HCT116 (cell line): ENCODE measurements at regions not wholly inside any gene's neighbourhood (a gene's known extent, or its start where the extent isn't known, plus 50 kb on each side); places are given as distances from the start of the nearest gene placed in this dataset.

Experiments used
- ATAC-seq: fragments of 200-7000 bp; cut with Tn5 transposase; 2 replicates; pipeline ENCODE4 v1.9.1; 2020; ENCODE audit warnings: mild to moderate bottlenecking, moderate library complexity
- BruUV-seq: library from RNA; stranded (reverse); fragments of 400-500 nt; replicated peaks from 2 replicates; lab custom pipeline; 2021; lab: Mats Ljungman, UMichigan
- CTCF ChIA-PET: fragments of 300-600 bp; sonication (Branson Sonifier 250); formaldehyde crosslinking; loops from one replicate; lab custom pipeline; 2021; ENCODE audit warnings: antibody characterized with exemption; lab: Charles Lee
- POLR2A ChIA-PET: fragments of 300-600, 350-600 bp; sonication (Branson Sonifier 250); formaldehyde crosslinking; loops from one replicate; lab custom pipeline; 2021; ENCODE audit warnings: antibody characterized with exemption; lab: Charles Lee
- RAD21 ChIA-PET, 2 experiments: fragments of 300-600 bp; sonication (Branson Sonifier 250); formaldehyde crosslinking; loops; one replicate each; lab custom pipeline; 2023; ENCODE audit warnings: low total read pairs in 2 of 2; ENCODE audit not compliant: uncharacterized antibody in 2 of 2, unreplicated experiment in 2 of 2, low non-redundant PET in 1 of 2; lab: Charles Lee
- DNase-seq: peaks from one replicate; pipeline ENCODE4 v3.0.0-alpha.2; 2010; ENCODE audit warnings: low read depth, low spot score
- H2AFZ ChIP-seq: fragments of 200-600 bp; shearing (Covaris generic), sonication (generic); 2 replicates; pipeline ENCODE4 v1.6.1; 2017; ENCODE audit warnings: low read depth, mixed run types, mixed read lengths, antibody characterized with exemption, low read length; ENCODE audit not compliant: poor library complexity, severe bottlenecking
- H3K27ac ChIP-seq: 2 replicates; pipeline ENCODE4 v1.5.1; 2012; ENCODE audit warnings: low read depth, low read length
- H3K27me3 ChIP-seq: fragments of 200-600 bp; sonication (generic); 2 replicates; pipeline ENCODE4 v1.6.1; 2016; ENCODE audit warnings: mixed run types, low read length, mixed read lengths; ENCODE audit not compliant: insufficient read depth
- H3K36me3 ChIP-seq, 2 experiments: fragments of 200-500 bp in 1 of 2; fragments of 200-600 bp in 1 of 2; sonication (Bioruptor generic) in 1 of 2; sonication (generic) in 1 of 2; 2 replicates each; pipeline versions ENCODE4 v1.5.1 to v1.6.1; 2014 to 2016; ENCODE audit warnings: low read length in 2 of 2, inconsistent platforms in 1 of 2, mixed read lengths in 1 of 2, mixed run types in 1 of 2; ENCODE audit not compliant: insufficient read depth in 2 of 2, control insufficient read depth in 1 of 2
- H3K4me1 ChIP-seq, 2 experiments: fragments of 200-600 bp in 1 of 2; sonication (generic) in 1 of 2; 2 replicates each; pipeline versions ENCODE4 v1.5.1 to v1.6.1; 2012 to 2017; ENCODE audit warnings: low read length in 2 of 2, inconsistent platforms in 1 of 2, mild to moderate bottlenecking in 1 of 2, mixed read lengths in 1 of 2, mixed run types in 1 of 2, moderate library complexity in 1 of 2; ENCODE audit not compliant: insufficient read depth in 2 of 2, control insufficient read depth in 1 of 2
- H3K4me2 ChIP-seq: fragments of 200-600 bp; sonication (generic); 2 replicates; pipeline ENCODE4 v1.6.1; 2017; ENCODE audit warnings: mixed run types, low read length, mixed read lengths
- H3K4me3 ChIP-seq, 2 experiments: fragments of 200-600 bp in 1 of 2; sonication (generic) in 1 of 2; replicated peaks in 1 of 2; 2 replicates each; pipeline ENCODE4 v1.5.1; 2011 to 2016; ENCODE audit warnings: low read length in 2 of 2, control low read depth in 1 of 2, low read depth in 1 of 2, mild to moderate bottlenecking in 1 of 2, mixed read lengths in 1 of 2, mixed run types in 1 of 2
- H3K79me2 ChIP-seq: fragments of 200-600 bp; sonication (generic); 2 replicates; pipeline ENCODE4 v1.6.1; 2017; ENCODE audit warnings: mild to moderate bottlenecking, mixed run types, low read length, moderate library complexity, mixed read lengths; ENCODE audit not compliant: insufficient read depth
- H3K9ac ChIP-seq: fragments of 200-600 bp; sonication (generic); 2 replicates; pipeline ENCODE4 v1.6.1; 2016; ENCODE audit warnings: low read length, mixed read lengths
- H3K9me2 ChIP-seq: fragments of 200-600 bp; sonication (generic), shearing (Covaris generic); 2 replicates; pipeline ENCODE4 v1.6.1; 2017; ENCODE audit warnings: mixed run types, mild to moderate bottlenecking, moderate library complexity; ENCODE audit not compliant: insufficient read depth
- H3K9me3 ChIP-seq, 2 experiments: fragments of 200-500 bp in 1 of 2; fragments of 200-600 bp in 1 of 2; sonication (Bioruptor generic) in 1 of 2; sonication (generic) in 1 of 2; 2 replicates each; pipeline ENCODE4 v1.6.1; 2014 to 2017; ENCODE audit warnings: low read length in 2 of 2, mixed read lengths in 2 of 2, inconsistent platforms in 1 of 2, low read depth in 1 of 2, mild to moderate bottlenecking in 1 of 2, mixed run types in 1 of 2, moderate library complexity in 1 of 2; ENCODE audit not compliant: control insufficient read depth in 1 of 2, insufficient read depth in 1 of 2
- H4K20me1 ChIP-seq: fragments of 200-600 bp; sonication (generic), shearing (Covaris generic); 2 replicates; pipeline ENCODE4 v1.6.1; 2017; ENCODE audit warnings: mixed run types, mild to moderate bottlenecking, moderate library complexity; ENCODE audit not compliant: insufficient read depth
- CBX3 ChIP-seq: IDR thresholded peaks from 2 replicates; pipeline ENCODE4 v1.6.1; 2012; ENCODE audit warnings: low read depth
- EGR1 ChIP-seq: IDR thresholded peaks from 2 replicates; pipeline ENCODE4 v1.6.1; 2012; ENCODE audit warnings: low read depth
- ELF1 ChIP-seq: IDR thresholded peaks from 2 replicates; pipeline ENCODE4 v1.6.1; 2012; ENCODE audit warnings: low read depth, borderline replicate concordance
- EZH2 ChIP-seq: fragments of 200-600 bp; sonication (generic); IDR thresholded peaks from 2 replicates; pipeline ENCODE4 v1.6.1; 2017; ENCODE audit warnings: antibody characterized with exemption, mixed run types
- EZH2phosphoT487 ChIP-seq: fragments of 200-600 bp; IDR thresholded peaks from 2 replicates; pipeline ENCODE4 v1.6.1; 2018; ENCODE audit warnings: antibody characterized with exemption, borderline replicate concordance
- FOSL1 ChIP-seq: IDR thresholded peaks from 2 replicates; pipeline ENCODE4 v1.6.1; 2012; ENCODE audit warnings: low read depth
- JUND ChIP-seq: IDR thresholded peaks from 2 replicates; pipeline ENCODE4 v1.6.1; 2012
- MAX ChIP-seq: IDR thresholded peaks from 2 replicates; pipeline ENCODE4 v1.6.1; 2012
- POLR2AphosphoS5 ChIP-seq: IDR thresholded peaks from 2 replicates; pipeline ENCODE4 v1.6.1; 2011; ENCODE audit warnings: mild to moderate bottlenecking, low read depth, low read length, moderate library complexity
- RAD21 ChIP-seq: IDR thresholded peaks from 2 replicates; pipeline ENCODE4 v1.6.1; 2012; ENCODE audit warnings: low read depth, mild to moderate bottlenecking
- SIN3A ChIP-seq: IDR thresholded peaks from 2 replicates; pipeline ENCODE4 v1.6.1; 2012; ENCODE audit warnings: low read depth
- SP1 ChIP-seq: IDR thresholded peaks from 2 replicates; pipeline ENCODE4 v1.6.1; 2012; ENCODE audit warnings: low read depth
- TCF7L2 ChIP-seq: IDR thresholded peaks from 2 replicates; pipeline ENCODE4 v1.7.0; 2011; ENCODE audit warnings: borderline replicate concordance, inconsistent platforms; ENCODE audit not compliant: insufficient read depth, insufficient read length; ENCODE audit errors: extremely low read depth
- YY1 ChIP-seq: IDR thresholded peaks from 2 replicates; pipeline ENCODE4 v1.6.1; 2011; ENCODE audit warnings: low read length, low read depth, moderate library complexity, mild to moderate bottlenecking; ENCODE audit not compliant: insufficient replicate concordance; ENCODE audit errors: extremely low read depth
- ZFX ChIP-seq: fragments of 450-650 bp; IDR thresholded peaks from 2 replicates; pipeline ENCODE4 v1.6.1; 2017
- intact Hi-C: fragments of 100-400 bp; cut with micrococcal nuclease; formaldehyde crosslinking; loops from 2 replicates; pipeline ENCODE4 v1.10.0; 2022
- TF ChIP-seq, protein P1 (sequence below): IDR thresholded peaks from 2 replicates; pipeline ENCODE4 v1.6.1; 2012; ENCODE audit warnings: low read depth
- TF ChIP-seq, protein P2 (sequence below): IDR thresholded peaks from 2 replicates; pipeline ENCODE4 v1.6.1; 2012

DNA sequence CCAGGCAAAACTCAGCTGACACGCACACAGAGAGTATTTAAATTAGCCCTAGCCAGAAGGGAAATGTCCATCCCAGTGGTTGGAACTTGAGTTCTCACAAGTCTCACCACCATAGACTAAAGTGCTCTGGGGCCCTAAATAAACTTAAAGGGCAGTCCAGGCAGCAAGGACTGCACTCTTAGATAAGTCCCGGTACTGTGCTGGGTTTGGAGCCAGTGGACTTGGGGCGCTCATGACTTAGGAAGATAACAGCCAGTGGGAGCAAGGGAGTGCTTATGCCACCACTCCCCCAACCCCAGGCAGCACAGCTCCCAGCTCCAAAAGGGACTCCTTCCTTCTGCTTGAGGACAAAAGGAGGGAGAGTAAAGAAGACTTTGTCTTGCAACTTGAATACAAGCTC, 319.5 kb upstream of the GPR149 start:
- Histone ChIP-seq H3K4me2 (no peak overlapping the region), H3K4me3 (no peak overlapping the region), H4K20me1 (no peaks in the 10 kb centered on the region), H3K9me3 (no peaks in the 10 kb centered on the region), H2AFZ (no peak overlapping the region), H3K9me2 (no peaks in the 10 kb centered on the region), H3K27ac (no peak overlapping the region), H3K79me2 (no peaks in the 10 kb centered on the region), H3K4me1 (no peaks in the 10 kb centered on the region), H3K36me3 (no peaks in the 10 kb centered on the region), H3K27me3 (no peaks in the 10 kb centered on the region), H3K9ac (no peak overlapping the region)
- TF ChIP-seq CBX3 (no peak), YY1 (no peak), SP1 (no peak), POLR2AphosphoS5 (no peak), SIN3A (no peak), EZH2phosphoT487 (no peak), RAD21 (no peak), EGR1 (no peak), FOSL1 (no peak), TCF7L2 (no peak), MAX (no peak), JUND (no peak), ZFX (no peak), ELF1 (no peak), EZH2 (no peak)
- TF ChIP-seq, protein P1, sequence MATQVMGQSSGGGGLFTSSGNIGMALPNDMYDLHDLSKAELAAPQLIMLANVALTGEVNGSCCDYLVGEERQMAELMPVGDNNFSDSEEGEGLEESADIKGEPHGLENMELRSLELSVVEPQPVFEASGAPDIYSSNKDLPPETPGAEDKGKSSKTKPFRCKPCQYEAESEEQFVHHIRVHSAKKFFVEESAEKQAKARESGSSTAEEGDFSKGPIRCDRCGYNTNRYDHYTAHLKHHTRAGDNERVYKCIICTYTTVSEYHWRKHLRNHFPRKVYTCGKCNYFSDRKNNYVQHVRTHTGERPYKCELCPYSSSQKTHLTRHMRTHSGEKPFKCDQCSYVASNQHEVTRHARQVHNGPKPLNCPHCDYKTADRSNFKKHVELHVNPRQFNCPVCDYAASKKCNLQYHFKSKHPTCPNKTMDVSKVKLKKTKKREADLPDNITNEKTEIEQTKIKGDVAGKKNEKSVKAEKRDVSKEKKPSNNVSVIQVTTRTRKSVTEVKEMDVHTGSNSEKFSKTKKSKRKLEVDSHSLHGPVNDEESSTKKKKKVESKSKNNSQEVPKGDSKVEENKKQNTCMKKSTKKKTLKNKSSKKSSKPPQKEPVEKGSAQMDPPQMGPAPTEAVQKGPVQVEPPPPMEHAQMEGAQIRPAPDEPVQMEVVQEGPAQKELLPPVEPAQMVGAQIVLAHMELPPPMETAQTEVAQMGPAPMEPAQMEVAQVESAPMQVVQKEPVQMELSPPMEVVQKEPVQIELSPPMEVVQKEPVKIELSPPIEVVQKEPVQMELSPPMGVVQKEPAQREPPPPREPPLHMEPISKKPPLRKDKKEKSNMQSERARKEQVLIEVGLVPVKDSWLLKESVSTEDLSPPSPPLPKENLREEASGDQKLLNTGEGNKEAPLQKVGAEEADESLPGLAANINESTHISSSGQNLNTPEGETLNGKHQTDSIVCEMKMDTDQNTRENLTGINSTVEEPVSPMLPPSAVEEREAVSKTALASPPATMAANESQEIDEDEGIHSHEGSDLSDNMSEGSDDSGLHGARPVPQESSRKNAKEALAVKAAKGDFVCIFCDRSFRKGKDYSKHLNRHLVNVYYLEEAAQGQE, result no peak
- TF ChIP-seq, protein P2, sequence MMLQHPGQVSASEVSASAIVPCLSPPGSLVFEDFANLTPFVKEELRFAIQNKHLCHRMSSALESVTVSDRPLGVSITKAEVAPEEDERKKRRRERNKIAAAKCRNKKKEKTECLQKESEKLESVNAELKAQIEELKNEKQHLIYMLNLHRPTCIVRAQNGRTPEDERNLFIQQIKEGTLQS, result no peak
- RAD21 ChIA-PET, result no interaction called here
- no peak for ATAC-seq
- intact Hi-C loops, result loop anchor here (5.0 kb wide), 1 partner anchor 412 kb away; no protein-coding TSS in a partner anchor
- CTCF ChIA-PET, result no interaction called here
- BruUV-seq, result no TSS peak
- DNase-seq, result no peak
- POLR2A ChIA-PET, result no interaction called here
